H1 (cell line): ENCODE measurements at regions not wholly inside any gene's neighbourhood (a gene's known extent, or its start where the extent isn't known, plus 50 kb on each side); places are given as distances from the start of the nearest gene placed in this dataset.

ENCODE experiments used
- CTCF ChIA-PET: fragments of 300-600 bp; sonication (Branson Sonifier 250); formaldehyde crosslinking; loops from one replicate; lab custom pipeline; 2021; ENCODE audit not compliant: partially characterized antibody; lab: Charles Lee
- POLR2A ChIA-PET: fragments of 300-600 bp; sonication (Branson Sonifier 250); formaldehyde crosslinking; loops from one replicate; lab custom pipeline; 2021; ENCODE audit warnings: inconsistent platforms; ENCODE audit not compliant: partially characterized antibody; lab: Charles Lee
- DNase-seq, 2 experiments: peaks; one replicate each; pipeline versions ENCODE4 v3.0.0 to v3.0.0-alpha.2; 2010 to 2022; ENCODE audit warnings: low spot score in 2 of 2, low read depth in 1 of 2, mixed read lengths in 1 of 2
- FAIRE-seq: peaks from 2 replicates; lab custom pipeline; 2011; peaks lifted over from hg19 to GRCh38; lab: Jason Lieb, UNC
- H2AFZ ChIP-seq: 2 replicates; pipeline ENCODE4 v1.8.1; 2012; ENCODE audit warnings: low read length, inconsistent platforms
- H2AK5ac ChIP-seq: 2 replicates; pipeline ENCODE4 v1.6.1; 2013; ENCODE audit warnings: low read depth, low read length
- H2BK120ac ChIP-seq: replicated peaks from 2 replicates; pipeline ENCODE3; 2013; ENCODE audit warnings: low read depth, low read length, inconsistent platforms
- H2BK12ac ChIP-seq: 2 replicates; pipeline ENCODE4 v1.6.1; 2013; ENCODE audit warnings: low read depth, low read length
- H2BK15ac ChIP-seq: 2 replicates; pipeline ENCODE4 v1.6.1; 2013; ENCODE audit warnings: low read length
- H2BK20ac ChIP-seq: 2 replicates; pipeline ENCODE4 v1.6.1; 2013; ENCODE audit warnings: low read length
- H2BK5ac ChIP-seq: 2 replicates; pipeline ENCODE4 v1.6.1; 2013; ENCODE audit warnings: low read depth, low read length
- H3K14ac ChIP-seq: 2 replicates; pipeline ENCODE4 v1.6.1; 2013; ENCODE audit warnings: inconsistent platforms; ENCODE audit not compliant: insufficient read length
- H3K18ac ChIP-seq: 2 replicates; pipeline ENCODE4 v1.6.1; 2013; ENCODE audit warnings: low read length; ENCODE audit errors: extremely low read depth
- H3K23ac ChIP-seq: 2 replicates; pipeline ENCODE4 v1.6.1; 2013; ENCODE audit warnings: inconsistent platforms; ENCODE audit not compliant: insufficient read length
- H3K23me2 ChIP-seq: 2 replicates; pipeline ENCODE4 v1.6.1; 2013; ENCODE audit warnings: low read depth, low read length
- H3K27ac ChIP-seq: 2 replicates; pipeline ENCODE4 v1.6.1; 2011; ENCODE audit warnings: low read depth, low read length, inconsistent platforms
- H3K27me3 ChIP-seq, 4 experiments: replicated peaks in 1 of 4; 1 replicate in 1 of 4; 2 replicates in 3 of 4; pipeline versions ENCODE4 v1.6.1 to v1.8.1; 2011 to 2013; ENCODE audit warnings: low read length in 3 of 4, mild to moderate bottlenecking in 3 of 4, inconsistent platforms in 2 of 4, mixed read lengths in 2 of 4, moderate library complexity in 1 of 4; ENCODE audit not compliant: control insufficient read depth in 3 of 4, insufficient read depth in 3 of 4; ENCODE audit errors: extremely low read depth in 1 of 4
- H3K36me3 ChIP-seq, 4 experiments: 2 replicates each; pipeline versions ENCODE4 v1.6.1 to v1.8.1; 2011 to 2013; ENCODE audit warnings: mild to moderate bottlenecking in 4 of 4, low read length in 3 of 4, moderate library complexity in 2 of 4, control low read depth in 1 of 4, inconsistent platforms in 1 of 4; ENCODE audit not compliant: insufficient read depth in 4 of 4, control insufficient read depth in 2 of 4
- H3K4ac ChIP-seq: replicated peaks from 2 replicates; pipeline ENCODE3; 2013; ENCODE audit warnings: low read length, low read depth, mixed read lengths, inconsistent platforms; ENCODE audit not compliant: insufficient read length
- H3K4me1 ChIP-seq, 4 experiments: replicated peaks in 1 of 4; 1 replicate in 1 of 4; 2 replicates in 3 of 4; pipeline versions ENCODE4 v1.6.1 to v1.8.1; 2011 to 2013; ENCODE audit warnings: low read length in 3 of 4, inconsistent platforms in 2 of 4, mixed read lengths in 1 of 4; ENCODE audit not compliant: insufficient read depth in 4 of 4, control insufficient read depth in 3 of 4
- H3K4me2 ChIP-seq, 2 experiments: 2 replicates each; pipeline versions ENCODE4 v1.6.1 to v1.8.1; 2011 to 2013; ENCODE audit warnings: low read depth in 2 of 2, low read length in 2 of 2, control low read depth in 1 of 2, inconsistent platforms in 1 of 2, mild to moderate bottlenecking in 1 of 2; ENCODE audit not compliant: insufficient read depth in 1 of 2
- H3K4me3 ChIP-seq, 4 experiments: fragments of 200-600, 300-600 bp in 1 of 4; sonication (generic), shearing (Covaris generic), sonication (Bioruptor Twin) in 1 of 4; 2 replicates each; pipeline versions ENCODE4 v1.5.1 to v1.8.1; 2011 to 2016; ENCODE audit warnings: low read length in 4 of 4, low read depth in 3 of 4, control low read depth in 2 of 4, inconsistent platforms in 2 of 4, mild to moderate bottlenecking in 2 of 4, mixed read lengths in 1 of 4, moderate library complexity in 1 of 4; ENCODE audit not compliant: insufficient read depth in 2 of 4; ENCODE audit errors: extremely low read depth in 1 of 4
- H3K56ac ChIP-seq: replicated peaks from 2 replicates; pipeline ENCODE3; 2013; ENCODE audit warnings: low read depth, mild to moderate bottlenecking, mixed read lengths, low read length, inconsistent platforms; ENCODE audit not compliant: insufficient read length
- H3K79me1 ChIP-seq: 2 replicates; pipeline ENCODE4 v1.6.1; 2013; ENCODE audit warnings: low read depth, low read length, control low read depth
- H3K79me2 ChIP-seq, 2 experiments: 2 replicates each; pipeline versions ENCODE4 v1.6.1 to v1.8.1; 2012 to 2013; ENCODE audit warnings: low read length in 2 of 2, mild to moderate bottlenecking in 2 of 2, inconsistent platforms in 1 of 2; ENCODE audit not compliant: insufficient read depth in 2 of 2, control insufficient read depth in 1 of 2
- H3K9ac ChIP-seq, 4 experiments: replicated peaks in 1 of 4; 1 replicate in 1 of 4; 2 replicates in 3 of 4; pipeline versions ENCODE4 v1.6.1 to v1.8.1; 2011 to 2013; ENCODE audit warnings: low read depth in 3 of 4, low read length in 3 of 4, control low read depth in 2 of 4, mild to moderate bottlenecking in 2 of 4, moderate library complexity in 2 of 4, inconsistent platforms in 1 of 4; ENCODE audit errors: extremely low read depth in 1 of 4
- H3K9me3 ChIP-seq, 2 experiments: 2 replicates each; pipeline versions ENCODE4 v1.6.1 to v1.8.1; 2012 to 2013; ENCODE audit warnings: mild to moderate bottlenecking in 2 of 2, moderate library complexity in 2 of 2, control low read depth in 1 of 2, inconsistent platforms in 1 of 2, low read depth in 1 of 2, low read length in 1 of 2, mixed read lengths in 1 of 2; ENCODE audit not compliant: insufficient read depth in 2 of 2
- H4K20me1 ChIP-seq, 2 experiments: replicated peaks in 1 of 2; 2 replicates each; pipeline versions ENCODE3 to v1.8.1; 2011 to 2013; ENCODE audit warnings: inconsistent platforms in 2 of 2, low read length in 2 of 2, mild to moderate bottlenecking in 1 of 2; ENCODE audit not compliant: insufficient read depth in 2 of 2, control insufficient read depth in 1 of 2
- H4K5ac ChIP-seq: 2 replicates; pipeline ENCODE4 v1.6.1; 2013; ENCODE audit warnings: low read length, low read depth, mixed read lengths, inconsistent platforms; ENCODE audit not compliant: insufficient read length
- H4K8ac ChIP-seq: 2 replicates; pipeline ENCODE4 v1.8.0; 2013; ENCODE audit warnings: mild to moderate bottlenecking, moderate library complexity, low read length, inconsistent platforms; ENCODE audit not compliant: insufficient read depth; ENCODE audit errors: extremely low read depth
- H4K91ac ChIP-seq: replicated peaks from 2 replicates; pipeline ENCODE3; 2013; ENCODE audit warnings: low read length, mixed read lengths, inconsistent platforms; ENCODE audit not compliant: insufficient read length
- BRCA1 ChIP-seq: IDR thresholded peaks from 2 replicates; pipeline ENCODE4 v1.6.1; 2012; ENCODE audit warnings: low read depth, low read length, improper control_type of control experiment
- CBX5 ChIP-seq: fragments of 300-800, 300-1000 bp; sonication (generic); IDR thresholded peaks from 2 replicates; pipeline ENCODE4 v1.7.1; 2016; ENCODE audit warnings: antibody characterized with exemption, low read length, low read depth
- CEBPB ChIP-seq: IDR thresholded peaks from 2 replicates; pipeline ENCODE4 v1.6.1; 2012; ENCODE audit warnings: low read depth, low read length
- EZH2 ChIP-seq: fragments of 200-600 bp; sonication (generic); IDR thresholded peaks from 2 replicates; pipeline ENCODE4 v1.7.1; 2012; ENCODE audit warnings: low read depth, mild to moderate bottlenecking, moderate library complexity, low read length, inconsistent platforms; ENCODE audit not compliant: severe bottlenecking
- GTF2F1 ChIP-seq: IDR thresholded peaks from 2 replicates; pipeline ENCODE4 v1.6.1; 2012; ENCODE audit warnings: low read depth, low read length, improper control_type of control experiment, borderline replicate concordance
- JUN ChIP-seq: IDR thresholded peaks from 2 replicates; pipeline ENCODE4 v1.6.1; 2011; ENCODE audit warnings: low read depth, mild to moderate bottlenecking, improper control_type of control experiment, low read length
- RAD21 ChIP-seq, 2 experiments: IDR thresholded peaks in 1 of 2; conservative IDR thresholded peaks in 1 of 2; 2 replicates each; pipeline ENCODE4 v1.6.1; 2011; ENCODE audit warnings: low read depth in 2 of 2, low read length in 2 of 2, improper control_type of control experiment in 1 of 2, inconsistent platforms in 1 of 2, mild to moderate bottlenecking in 1 of 2, moderate library complexity in 1 of 2
- RFX5 ChIP-seq: IDR thresholded peaks from 2 replicates; pipeline ENCODE4 v1.6.1; 2011; ENCODE audit warnings: low read depth, low read length, improper control_type of control experiment, borderline replicate concordance
- SP2 ChIP-seq: IDR thresholded peaks from 2 replicates; pipeline ENCODE4 v1.6.1; 2012; ENCODE audit warnings: mild to moderate bottlenecking, low read length, inconsistent platforms
- SP4 ChIP-seq: IDR thresholded peaks from 2 replicates; pipeline ENCODE4 v1.6.1; 2012; ENCODE audit warnings: low read length, inconsistent platforms
- TAF1 ChIP-seq: IDR thresholded peaks from 2 replicates; pipeline ENCODE4 v1.6.1; 2011; ENCODE audit warnings: mild to moderate bottlenecking, low read depth, low read length
- WGBS, 2 experiments: shearing (Covaris generic) in 1 of 2; methylation state at CpG; one replicate each; pipeline versions ENCODE4 v1.1.6 to v1.1.7; 2013 to 2015; ENCODE audit warnings: low lambda C conversion rate in 2 of 2, mixed read lengths in 2 of 2, inconsistent platforms in 1 of 2, low coverage in 1 of 2, missing lambda C conversion rate in 1 of 2; ENCODE audit not compliant: insufficient replicate concordance in 2 of 2, insufficient coverage in 1 of 2, insufficient read length in 1 of 2; ENCODE audit errors: extremely low coverage in 1 of 2, missing lambda C conversion rate in 1 of 2; 5-methylcytosine and 5-hydroxymethylcytosine counted together
- TF ChIP-seq, protein P1 (sequence below): IDR thresholded peaks from 2 replicates; pipeline ENCODE4 v1.6.1; 2012; ENCODE audit warnings: low read length, inconsistent platforms
- TF ChIP-seq, protein P2 (sequence below): IDR thresholded peaks from 2 replicates; pipeline ENCODE4 v1.6.1; 2011; ENCODE audit warnings: low read depth, mild to moderate bottlenecking, low read length; ENCODE audit not compliant: insufficient read depth

DNA sequence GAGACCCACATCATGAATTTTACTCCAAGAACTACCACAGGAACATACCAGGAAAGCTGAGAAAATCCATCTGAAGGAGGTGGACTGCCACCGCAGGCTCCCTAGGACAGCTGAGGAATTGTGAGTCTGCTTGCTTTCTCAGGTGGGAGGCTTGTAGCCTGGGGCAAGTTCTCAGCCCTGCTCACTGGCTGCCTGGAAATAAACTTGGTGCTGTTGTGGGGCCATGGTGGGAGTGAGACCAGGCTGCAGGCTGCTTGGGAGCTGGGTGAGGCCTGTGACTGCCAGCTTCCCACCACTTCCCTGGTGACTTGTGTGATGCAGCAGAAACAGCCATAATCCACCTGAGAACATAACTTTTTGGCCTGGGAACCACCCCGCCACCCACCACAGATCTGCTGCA, 132.7 kb upstream of the RAG2 start:
- no peak overlapping the region for H4K8ac ChIP-seq
- H3K4me2 ChIP-seq = no peak overlapping the region
- no peaks in the 10 kb centered on the region for H3K27me3 ChIP-seq
- no peak for FAIRE-seq
- H3K9ac ChIP-seq = no peak overlapping the region
- no peak overlapping the region for H2AFZ ChIP-seq
- no peak overlapping the region for H3K14ac ChIP-seq
- no peak overlapping the region for H2AK5ac ChIP-seq
- CTCF ChIA-PET = interaction anchor here (1.4 to 15.1 kb wide), 6 partner anchors 9 to 1320 kb away, joined by 3 to 235 read pairs (median 12); no protein-coding TSS in a partner anchor
- H3K4me3 ChIP-seq = no peak overlapping the region
- POLR2A ChIA-PET = no interaction called here
- H3K4me1 ChIP-seq = no peaks in the 10 kb centered on the region
- H2BK12ac ChIP-seq = no peak overlapping the region
- H2BK15ac ChIP-seq = no peak overlapping the region
- no peaks in the 10 kb centered on the region; a peak in 1 of 4 replicates for H3K9me3 ChIP-seq
- no peak overlapping the region for H3K18ac ChIP-seq
- H3K4ac ChIP-seq = no peak overlapping the region
- H3K23me2 ChIP-seq = no peaks in the 10 kb centered on the region
- no peak overlapping the region for H3K56ac ChIP-seq
- no peak for DNase-seq
- no peaks in the 10 kb centered on the region for H3K79me2 ChIP-seq
- no peak overlapping the region for H4K5ac ChIP-seq
- no peaks in the 10 kb centered on the region for H4K20me1 ChIP-seq
- WGBS, 2 experiments = 92% methylated on average over 2 of the region's 2 CpGs; no CpG with 5 or more reads in 1 of the 2 experiments
- no peak overlapping the region for H2BK5ac ChIP-seq
- H3K23ac ChIP-seq = no peak overlapping the region
- no peaks in the 10 kb centered on the region for H3K79me1 ChIP-seq
- H4K91ac ChIP-seq = no peak overlapping the region
- H2BK20ac ChIP-seq = no peak overlapping the region
- no peak overlapping the region for H3K27ac ChIP-seq
- H2BK120ac ChIP-seq = no peak overlapping the region
- no peaks in the 10 kb centered on the region for H3K36me3 ChIP-seq
- TF ChIP-seq JUN (no peak), SP2 (no peak), GTF2F1 (no peak), CBX5 (no peak), BRCA1 (no peak), RAD21 (IDR thresholded peaks at IDR 0.05 in 1 of 2, conservative IDR thresholded peaks at IDR 0.05 in 1 of 2; ENCODE audit: low read depth in 2 of 2, low read length in 2 of 2) (no peak), TAF1 (no peak), RFX5 (no peak), CEBPB (no peak), SP4 (no peak), EZH2 (no peak)
- TF ChIP-seq, protein P1, sequence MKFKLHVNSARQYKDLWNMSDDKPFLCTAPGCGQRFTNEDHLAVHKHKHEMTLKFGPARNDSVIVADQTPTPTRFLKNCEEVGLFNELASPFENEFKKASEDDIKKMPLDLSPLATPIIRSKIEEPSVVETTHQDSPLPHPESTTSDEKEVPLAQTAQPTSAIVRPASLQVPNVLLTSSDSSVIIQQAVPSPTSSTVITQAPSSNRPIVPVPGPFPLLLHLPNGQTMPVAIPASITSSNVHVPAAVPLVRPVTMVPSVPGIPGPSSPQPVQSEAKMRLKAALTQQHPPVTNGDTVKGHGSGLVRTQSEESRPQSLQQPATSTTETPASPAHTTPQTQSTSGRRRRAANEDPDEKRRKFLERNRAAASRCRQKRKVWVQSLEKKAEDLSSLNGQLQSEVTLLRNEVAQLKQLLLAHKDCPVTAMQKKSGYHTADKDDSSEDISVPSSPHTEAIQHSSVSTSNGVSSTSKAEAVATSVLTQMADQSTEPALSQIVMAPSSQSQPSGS = no peak
- TF ChIP-seq, protein P2, sequence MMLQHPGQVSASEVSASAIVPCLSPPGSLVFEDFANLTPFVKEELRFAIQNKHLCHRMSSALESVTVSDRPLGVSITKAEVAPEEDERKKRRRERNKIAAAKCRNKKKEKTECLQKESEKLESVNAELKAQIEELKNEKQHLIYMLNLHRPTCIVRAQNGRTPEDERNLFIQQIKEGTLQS = no peak
